SK-N-SH (cell line): ENCODE measurements at regions not wholly inside any gene's neighbourhood (a gene's known extent, or its start where the extent isn't known, plus 50 kb on each side); places are given as distances from the start of the nearest gene placed in this dataset.

Source experiments
- ELF1 ChIP-seq: IDR thresholded peaks from 2 replicates; pipeline ENCODE4 v1.4.0; 2012
- GATA2 ChIP-seq: sonication (generic); formaldehyde crosslinking; IDR thresholded peaks from 2 replicates; pipeline ENCODE4 v1.5.0; 2020; ENCODE audit warnings: mild to moderate bottlenecking, missing genetic modification reagents
- TF ChIP-seq, protein P1 (sequence below): IDR thresholded peaks from 2 replicates; pipeline ENCODE4 v1.4.0; 2012; ENCODE audit warnings: low read depth
- TF ChIP-seq, protein P2 (sequence below): fragments of 200-600 bp; sonication (generic); IDR thresholded peaks from 2 replicates; pipeline ENCODE4 v1.6.1; 2017; ENCODE audit warnings: antibody characterized with exemption, mild to moderate bottlenecking, moderate library complexity

DNA sequence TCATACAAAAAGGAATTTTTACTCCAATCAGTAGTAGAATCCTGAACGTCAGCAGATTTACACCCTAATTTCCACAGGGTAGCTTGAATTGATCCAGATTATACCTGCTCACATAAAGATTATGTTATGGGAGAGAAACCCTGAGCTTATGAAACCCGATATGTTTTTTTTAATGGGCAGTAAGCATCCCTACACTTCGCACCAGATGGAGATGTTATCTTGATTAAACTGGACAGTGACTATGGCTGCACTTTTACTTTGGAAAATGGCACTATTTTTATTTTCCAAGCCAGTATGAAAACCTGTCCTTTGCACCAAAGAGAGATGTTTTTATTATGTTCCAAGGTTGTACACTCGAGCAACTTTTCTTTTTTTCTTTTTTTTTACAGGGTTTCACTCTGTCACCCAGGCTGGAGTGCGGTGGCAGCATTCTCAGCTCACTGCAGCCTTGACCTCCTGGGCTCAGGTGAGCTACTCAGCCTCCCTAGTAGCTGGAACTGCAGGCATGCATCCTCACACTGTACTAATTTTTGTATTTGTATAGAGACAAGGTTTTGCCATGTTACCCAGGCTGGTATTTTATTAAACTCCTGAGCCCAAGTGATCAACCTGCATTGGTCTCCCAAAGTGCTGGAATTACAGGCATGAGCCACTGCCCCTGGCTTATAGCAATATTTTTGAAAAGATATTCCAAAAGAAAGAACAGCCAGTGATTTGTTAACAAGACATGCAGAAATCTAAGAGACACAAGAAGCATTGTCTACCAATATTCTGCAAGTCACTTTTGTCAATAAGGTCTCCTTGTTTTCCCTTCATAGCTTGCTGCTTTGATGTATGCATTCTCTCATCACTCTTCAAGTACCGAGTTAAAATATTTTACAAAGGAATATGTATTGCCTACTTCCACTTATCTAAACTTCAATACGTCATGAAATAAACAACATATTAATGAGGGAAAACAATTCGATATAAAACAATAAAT lies 1412.6 kb downstream of the ZPLD1 start:
- peak; percentile 68 for TF ChIP-seq GATA2 (CRISPR knock-in tag)
- TF ChIP-seq, protein P1, sequence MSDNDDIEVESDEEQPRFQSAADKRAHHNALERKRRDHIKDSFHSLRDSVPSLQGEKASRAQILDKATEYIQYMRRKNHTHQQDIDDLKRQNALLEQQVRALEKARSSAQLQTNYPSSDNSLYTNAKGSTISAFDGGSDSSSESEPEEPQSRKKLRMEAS: no peak
- no peak for TF ChIP-seq ELF1
- TF ChIP-seq, protein P2, sequence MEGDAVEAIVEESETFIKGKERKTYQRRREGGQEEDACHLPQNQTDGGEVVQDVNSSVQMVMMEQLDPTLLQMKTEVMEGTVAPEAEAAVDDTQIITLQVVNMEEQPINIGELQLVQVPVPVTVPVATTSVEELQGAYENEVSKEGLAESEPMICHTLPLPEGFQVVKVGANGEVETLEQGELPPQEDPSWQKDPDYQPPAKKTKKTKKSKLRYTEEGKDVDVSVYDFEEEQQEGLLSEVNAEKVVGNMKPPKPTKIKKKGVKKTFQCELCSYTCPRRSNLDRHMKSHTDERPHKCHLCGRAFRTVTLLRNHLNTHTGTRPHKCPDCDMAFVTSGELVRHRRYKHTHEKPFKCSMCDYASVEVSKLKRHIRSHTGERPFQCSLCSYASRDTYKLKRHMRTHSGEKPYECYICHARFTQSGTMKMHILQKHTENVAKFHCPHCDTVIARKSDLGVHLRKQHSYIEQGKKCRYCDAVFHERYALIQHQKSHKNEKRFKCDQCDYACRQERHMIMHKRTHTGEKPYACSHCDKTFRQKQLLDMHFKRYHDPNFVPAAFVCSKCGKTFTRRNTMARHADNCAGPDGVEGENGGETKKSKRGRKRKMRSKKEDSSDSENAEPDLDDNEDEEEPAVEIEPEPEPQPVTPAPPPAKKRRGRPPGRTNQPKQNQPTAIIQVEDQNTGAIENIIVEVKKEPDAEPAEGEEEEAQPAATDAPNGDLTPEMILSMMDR: no peak
